Parathyroid adenoma (tissue), 2 donors: ENCODE measurements at regions not wholly inside any gene's neighbourhood (a gene's known extent, or its start where the extent isn't known, plus 50 kb on each side); places are given as distances from the start of the nearest gene placed in this dataset.

Experiments used
- H2AFZ ChIP-seq: fragments of 300-600 bp; sonication (generic); one replicate; pipeline ENCODE4 v1.7.0; 2017; ENCODE audit warnings: antibody characterized with exemption, mild to moderate bottlenecking
- H3K27ac ChIP-seq: fragments of 300-600 bp; sonication (generic); one replicate; pipeline ENCODE4 v1.7.0; 2017
- H3K27me3 ChIP-seq: fragments of 300-600 bp; sonication (generic); one replicate; pipeline ENCODE4 v1.7.0; 2017; ENCODE audit warnings: low read length; ENCODE audit not compliant: control insufficient read depth, insufficient read depth
- H3K36me3 ChIP-seq: fragments of 300-600 bp; sonication (generic); one replicate; pipeline ENCODE4 v1.7.0; 2017; ENCODE audit warnings: low read length; ENCODE audit not compliant: control insufficient read depth, insufficient read depth
- H3K4me1 ChIP-seq: fragments of 300-600 bp; sonication (generic); one replicate; pipeline ENCODE4 v1.7.0; 2017; ENCODE audit warnings: control low read depth
- H3K4me2 ChIP-seq: fragments of 300-600 bp; sonication (generic); one replicate; pipeline ENCODE4 v1.7.0; 2017; ENCODE audit warnings: low read length
- H3K4me3 ChIP-seq: fragments of 300-600 bp; sonication (generic); one replicate; pipeline ENCODE4 v1.7.0; 2017; ENCODE audit warnings: low read depth, low read length
- H3K79me2 ChIP-seq: fragments of 300-600 bp; sonication (generic); one replicate; pipeline ENCODE4 v1.7.0; 2017; ENCODE audit warnings: control low read depth
- H3K9ac ChIP-seq: fragments of 300-600 bp; sonication (generic); one replicate; pipeline ENCODE4 v1.7.0; 2017; ENCODE audit warnings: mild to moderate bottlenecking
- H3K9me3 ChIP-seq: fragments of 300-600 bp; sonication (generic); one replicate; pipeline ENCODE4 v1.7.0; 2017; ENCODE audit warnings: low read length; ENCODE audit not compliant: control insufficient read depth
- TF ChIP-seq, protein P1 (sequence below): fragments of 300-600 bp; sonication (generic); IDR thresholded peaks from one replicate; pipeline ENCODE4 v1.7.0; 2017; ENCODE audit warnings: antibody characterized with exemption, mild to moderate bottlenecking
- donor health status: primary hyperparathyroidism.

DNA sequence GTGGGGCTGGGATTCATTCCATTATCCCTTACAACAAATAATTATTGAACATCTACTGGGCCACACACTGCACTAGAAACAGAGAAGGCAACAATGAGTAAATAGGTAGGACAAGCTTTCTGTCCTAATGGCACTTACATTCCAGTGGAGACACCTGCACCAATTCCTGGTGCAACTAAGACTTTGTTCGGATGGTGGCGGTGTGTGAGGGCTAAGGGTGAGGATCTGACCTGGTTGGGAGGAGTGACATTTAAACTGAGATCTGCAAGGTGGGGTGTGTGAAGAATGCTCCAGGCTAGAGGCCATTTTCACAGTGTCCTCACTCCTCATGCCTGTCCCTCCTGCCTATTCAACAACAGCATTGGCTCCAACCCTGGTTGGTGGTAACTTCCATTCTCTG, 510.0 kb downstream of the XYLT1 start:
- no peaks in the 10 kb centered on the region for H3K4me1 ChIP-seq
- H3K79me2 ChIP-seq = no peaks in the 10 kb centered on the region
- H3K36me3 ChIP-seq = no peaks in the 10 kb centered on the region
- no peaks in the 10 kb centered on the region for H3K27me3 ChIP-seq
- H3K9me3 ChIP-seq = no peaks in the 10 kb centered on the region
- H2AFZ ChIP-seq = no peak overlapping the region
- no peak overlapping the region for H3K4me3 ChIP-seq
- no peak overlapping the region for H3K9ac ChIP-seq
- H3K4me2 ChIP-seq = no peak overlapping the region
- H3K27ac ChIP-seq = no peak overlapping the region
- TF ChIP-seq, protein P1, sequence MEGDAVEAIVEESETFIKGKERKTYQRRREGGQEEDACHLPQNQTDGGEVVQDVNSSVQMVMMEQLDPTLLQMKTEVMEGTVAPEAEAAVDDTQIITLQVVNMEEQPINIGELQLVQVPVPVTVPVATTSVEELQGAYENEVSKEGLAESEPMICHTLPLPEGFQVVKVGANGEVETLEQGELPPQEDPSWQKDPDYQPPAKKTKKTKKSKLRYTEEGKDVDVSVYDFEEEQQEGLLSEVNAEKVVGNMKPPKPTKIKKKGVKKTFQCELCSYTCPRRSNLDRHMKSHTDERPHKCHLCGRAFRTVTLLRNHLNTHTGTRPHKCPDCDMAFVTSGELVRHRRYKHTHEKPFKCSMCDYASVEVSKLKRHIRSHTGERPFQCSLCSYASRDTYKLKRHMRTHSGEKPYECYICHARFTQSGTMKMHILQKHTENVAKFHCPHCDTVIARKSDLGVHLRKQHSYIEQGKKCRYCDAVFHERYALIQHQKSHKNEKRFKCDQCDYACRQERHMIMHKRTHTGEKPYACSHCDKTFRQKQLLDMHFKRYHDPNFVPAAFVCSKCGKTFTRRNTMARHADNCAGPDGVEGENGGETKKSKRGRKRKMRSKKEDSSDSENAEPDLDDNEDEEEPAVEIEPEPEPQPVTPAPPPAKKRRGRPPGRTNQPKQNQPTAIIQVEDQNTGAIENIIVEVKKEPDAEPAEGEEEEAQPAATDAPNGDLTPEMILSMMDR = no peak

DNA sequence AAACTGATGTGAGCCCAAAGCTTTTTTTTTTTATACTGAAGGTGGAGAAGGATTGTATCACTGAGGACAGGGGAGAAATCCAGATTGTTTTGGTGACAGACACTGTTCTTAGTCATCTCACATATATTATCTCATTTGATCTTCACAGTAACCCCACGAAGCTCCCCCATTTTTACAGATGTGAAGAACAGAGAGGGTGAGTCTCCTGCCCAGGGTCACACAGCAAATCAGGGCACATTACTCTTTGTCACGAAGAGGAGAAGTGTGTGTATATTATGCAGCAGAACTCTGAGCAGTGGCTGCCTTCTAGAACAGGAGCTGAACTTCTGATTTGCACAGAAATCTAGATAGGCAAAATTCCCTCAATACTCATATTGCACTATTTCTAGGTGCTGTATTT, 504.3 kb downstream of the XYLT1 start:
- Histone ChIP-seq H3K36me3 (no peaks in the 10 kb centered on the region), H3K4me1 (no peaks in the 10 kb centered on the region), H3K9me3 (no peaks in the 10 kb centered on the region), H3K4me2 (no peak overlapping the region), H3K9ac (no peak overlapping the region), H3K4me3 (no peak overlapping the region), H2AFZ (no peak overlapping the region), H3K79me2 (no peaks in the 10 kb centered on the region), H3K27ac (no peak overlapping the region), H3K27me3 (no peaks in the 10 kb centered on the region)
- TF ChIP-seq, protein P1 = no peak

DNA sequence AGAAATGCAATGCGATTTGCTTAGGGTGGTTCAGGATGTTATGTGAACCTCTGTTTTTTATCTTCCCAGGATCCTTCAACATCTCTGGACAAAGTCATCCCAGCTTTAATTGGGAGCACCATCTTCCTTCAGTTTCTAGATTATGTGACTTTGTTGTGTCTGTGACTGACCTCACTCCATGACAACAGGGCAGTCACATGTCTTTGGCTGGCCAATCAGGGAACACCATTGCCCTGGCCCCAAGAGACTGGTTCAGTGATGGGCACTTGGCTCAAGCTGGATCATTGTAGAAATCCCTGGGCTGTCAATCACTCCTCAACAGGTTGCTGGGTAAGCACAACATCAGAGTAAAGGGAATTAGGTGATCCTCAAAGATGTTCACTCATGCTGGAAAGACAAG, 499.7 kb downstream of the XYLT1 start:
- no peaks in the 10 kb centered on the region for H3K79me2 ChIP-seq
- H3K9ac ChIP-seq = no peak overlapping the region
- TF ChIP-seq, protein P1 = no peak
- no peaks in the 10 kb centered on the region for H3K27me3 ChIP-seq
- no peak overlapping the region for H3K27ac ChIP-seq
- H3K4me1 ChIP-seq = no peaks in the 10 kb centered on the region
- H3K36me3 ChIP-seq = no peaks in the 10 kb centered on the region
- no peak overlapping the region for H3K4me2 ChIP-seq
- no peaks in the 10 kb centered on the region for H3K9me3 ChIP-seq
- no peak overlapping the region for H2AFZ ChIP-seq
- H3K4me3 ChIP-seq = no peak overlapping the region

DNA sequence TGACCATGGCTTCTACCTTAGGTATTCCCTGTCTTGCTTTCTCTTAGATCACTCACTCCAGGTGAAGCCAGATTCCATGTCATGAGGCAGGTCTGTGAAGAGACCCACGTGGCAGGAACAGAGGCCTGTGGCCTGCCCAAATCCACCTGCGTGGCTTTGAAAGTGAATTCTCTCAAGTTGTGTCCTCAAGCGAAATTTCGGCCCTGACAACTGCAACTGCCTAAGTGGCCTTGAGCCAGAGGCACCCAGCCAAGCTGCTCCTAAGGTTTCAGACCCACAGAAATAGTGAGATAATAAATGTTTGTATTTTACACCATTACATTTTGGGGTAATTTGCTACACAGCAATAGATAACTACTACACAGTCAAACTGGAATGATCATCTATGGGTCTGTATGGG, 497.9 kb downstream of the XYLT1 start:
- no peak overlapping the region for H2AFZ ChIP-seq
- no peaks in the 10 kb centered on the region for H3K9me3 ChIP-seq
- TF ChIP-seq, protein P1 = no peak
- no peaks in the 10 kb centered on the region for H3K36me3 ChIP-seq
- no peak overlapping the region for H3K27ac ChIP-seq
- no peaks in the 10 kb centered on the region for H3K27me3 ChIP-seq
- H3K4me3 ChIP-seq = no peak overlapping the region
- no peak overlapping the region for H3K4me2 ChIP-seq
- no peaks in the 10 kb centered on the region for H3K4me1 ChIP-seq
- no peaks in the 10 kb centered on the region for H3K79me2 ChIP-seq
- no peak overlapping the region for H3K9ac ChIP-seq

DNA sequence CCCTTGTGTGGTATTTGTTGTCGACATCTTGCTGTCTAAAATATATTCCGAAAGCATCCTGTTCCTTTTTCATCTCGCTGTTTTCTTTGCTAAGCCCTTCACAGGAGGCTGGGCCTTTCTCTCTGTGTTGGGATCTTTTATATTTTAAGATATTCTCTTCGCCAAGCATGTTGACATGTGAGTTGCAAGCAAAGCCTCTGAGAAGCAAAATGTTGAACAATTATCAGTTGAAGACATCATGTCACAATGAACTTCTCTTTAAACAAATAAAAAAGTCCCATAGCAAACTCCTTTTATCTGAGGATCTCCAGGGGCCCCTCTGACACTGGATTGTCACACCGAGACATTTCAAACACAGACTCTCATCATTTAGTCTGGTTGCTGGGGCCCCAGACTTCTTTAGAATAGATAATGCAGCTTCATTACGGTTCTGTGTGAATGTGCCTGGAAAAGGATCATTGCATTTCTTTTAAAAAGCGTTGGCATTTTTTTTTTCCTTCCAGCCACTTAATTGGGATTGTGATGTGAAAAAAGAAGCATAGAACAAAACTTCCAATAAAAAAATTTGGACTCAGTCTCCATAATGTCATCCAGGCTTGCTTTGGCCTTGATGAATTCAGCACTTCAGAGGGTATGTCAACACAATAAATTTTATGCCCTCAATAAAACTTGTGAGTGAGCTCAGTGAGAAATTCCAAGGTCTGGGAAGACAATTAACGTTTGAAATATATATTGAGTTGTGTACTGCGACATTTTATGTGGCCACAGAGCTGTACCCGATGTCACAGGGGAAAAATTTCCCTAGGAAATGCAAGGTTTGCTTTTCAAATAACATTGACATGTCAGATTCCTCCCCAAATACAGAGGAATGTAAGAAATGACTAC, 496.8 kb downstream of the XYLT1 start:
- H3K4me2 ChIP-seq = no peak overlapping the region
- no peaks in the 10 kb centered on the region for H3K4me1 ChIP-seq
- H3K27me3 ChIP-seq = no peaks in the 10 kb centered on the region
- no peak overlapping the region for H3K4me3 ChIP-seq
- H3K36me3 ChIP-seq = no peaks in the 10 kb centered on the region
- no peak overlapping the region for H3K27ac ChIP-seq
- H2AFZ ChIP-seq = no peak overlapping the region
- no peak overlapping the region for H3K9ac ChIP-seq
- TF ChIP-seq, protein P1 = no peak
- no peaks in the 10 kb centered on the region for H3K79me2 ChIP-seq
- H3K9me3 ChIP-seq = no peaks in the 10 kb centered on the region
